PC-9 (cell line): ENCODE measurements at regions not wholly inside any gene's neighbourhood (a gene's known extent, or its start where the extent isn't known, plus 50 kb on each side); places are given as distances from the start of the nearest gene placed in this dataset.

Source experiments
- BruUV-seq: library from RNA; stranded (reverse); fragments of 400-500 nt; replicated peaks from 2 replicates; lab custom pipeline; 2021; lab: Mats Ljungman, UMichigan
- CTCF ChIA-PET: fragments of 300-600 bp; sonication (Branson Sonifier 250); formaldehyde crosslinking; loops from one replicate; lab custom pipeline; 2022; ENCODE audit warnings: antibody characterized with exemption; lab: Charles Lee
- POLR2A ChIA-PET: fragments of 300-600 bp; sonication (Branson Sonifier 250); formaldehyde crosslinking; loops from one replicate; lab custom pipeline; 2022; ENCODE audit warnings: antibody characterized with exemption; ENCODE audit not compliant: unreplicated experiment; lab: Charles Lee
- DNase-seq, 2 experiments: peaks; one replicate each; pipeline versions ENCODE4 v3.0.0 to v3.0.0-alpha.2; 2015 to 2022; ENCODE audit warnings: mixed read lengths in 1 of 2
- H2AFZ ChIP-seq: fragments of 200-600 bp; sonication (generic); 2 replicates; pipeline ENCODE4 v1.8.1; 2017; ENCODE audit warnings: antibody characterized with exemption
- H3F3A ChIP-seq: fragments of 200-600 bp; sonication (generic); 2 replicates; pipeline ENCODE4 v1.8.1; 2017; ENCODE audit warnings: antibody characterized with exemption, mild to moderate bottlenecking, low read depth; ENCODE audit not compliant: insufficient read depth
- H3K27ac ChIP-seq: fragments of 200-600 bp; sonication (generic); 2 replicates; pipeline ENCODE4 v1.6.1; 2016; ENCODE audit warnings: mixed run types
- H3K27me3 ChIP-seq: fragments of 200-600 bp; sonication (generic); 2 replicates; pipeline ENCODE4 v1.6.1; 2016; ENCODE audit warnings: low read depth, mixed run types; ENCODE audit not compliant: insufficient read depth
- H3K36me3 ChIP-seq: fragments of 200-600 bp; sonication (generic); 2 replicates; pipeline ENCODE4 v1.6.1; 2016; ENCODE audit warnings: low read depth, mixed run types
- H3K4me1 ChIP-seq: fragments of 200-600 bp; sonication (generic); replicated peaks from 2 replicates; pipeline ENCODE4 v1.6.1; 2016; ENCODE audit warnings: mixed run types; ENCODE audit not compliant: insufficient read depth
- H3K4me2 ChIP-seq: fragments of 200-600 bp; sonication (generic); 2 replicates; pipeline ENCODE4 v1.6.1; 2017; ENCODE audit warnings: mixed run types
- H3K4me3 ChIP-seq: fragments of 200-600 bp; sonication (generic); 2 replicates; pipeline ENCODE4 v1.6.1; 2016; ENCODE audit warnings: mixed run types
- H3K79me2 ChIP-seq: fragments of 200-600 bp; sonication (generic); 2 replicates; pipeline ENCODE4 v1.6.1; 2017; ENCODE audit warnings: low read depth, mixed run types
- H3K9me2 ChIP-seq: fragments of 200-600 bp; sonication (generic); 2 replicates; pipeline ENCODE4 v1.8.1; 2017; ENCODE audit warnings: mild to moderate bottlenecking; ENCODE audit not compliant: insufficient read depth
- H3K9me3 ChIP-seq: fragments of 200-600 bp; sonication (generic); 2 replicates; pipeline ENCODE4 v1.8.1; 2016; ENCODE audit warnings: low read depth; ENCODE audit not compliant: insufficient read depth
- H4K20me1 ChIP-seq: fragments of 200-600 bp; sonication (generic); 2 replicates; pipeline ENCODE4 v1.8.1; 2017; ENCODE audit not compliant: insufficient read depth
- CTCF ChIP-seq: fragments of 200-600 bp; sonication (generic); conservative IDR thresholded peaks from 2 replicates; pipeline ENCODE4 v1.6.1; 2017; ENCODE audit warnings: mixed run types, antibody characterized with exemption, mild to moderate bottlenecking, moderate library complexity
- EZH2 ChIP-seq: fragments of 200-600 bp; sonication (generic); IDR thresholded peaks from 2 replicates; pipeline ENCODE4 v1.8.0; 2017; ENCODE audit warnings: antibody characterized with exemption, low read depth
- intact Hi-C: fragments of 100-400 bp; cut with micrococcal nuclease; formaldehyde crosslinking; loops from one replicate; pipeline ENCODE4 v1.10.0; 2022; ENCODE audit not compliant: unreplicated experiment

GRCh38 chr12:87849074-87849473 is 180.1 kb downstream of the C12orf50 start:
- Histone ChIP-seq H3K9me2 (no peaks in the 10 kb centered on the region), H3K36me3 (no peaks in the 10 kb centered on the region), H4K20me1 (no peaks in the 10 kb centered on the region), H3K27me3 (no peaks in the 10 kb centered on the region), H3K9me3 (no peaks in the 10 kb centered on the region), H3K4me2 (no peak overlapping the region), H2AFZ (no peak overlapping the region), H3K4me3 (no peak overlapping the region), H3K27ac (no peak overlapping the region), H3K4me1 (no peaks in the 10 kb centered on the region), H3K79me2 (no peaks in the 10 kb centered on the region), H3F3A (no peaks in the 10 kb centered on the region)
- POLR2A ChIA-PET: interaction anchor here (0.7 kb wide), 1 partner anchor 1145 kb away, joined by 13 read pairs; no protein-coding TSS in a partner anchor
- no peak for TF ChIP-seq CTCF
- TF ChIP-seq EZH2: no peak
- no peak for DNase-seq
- BruUV-seq: no TSS peak
- intact Hi-C loops: loop anchor here (2.0 to 10.0 kb wide), 4 partner anchors 180 to 1924 kb away; no protein-coding TSS in a partner anchor
- CTCF ChIA-PET: no interaction called here

DNA sequence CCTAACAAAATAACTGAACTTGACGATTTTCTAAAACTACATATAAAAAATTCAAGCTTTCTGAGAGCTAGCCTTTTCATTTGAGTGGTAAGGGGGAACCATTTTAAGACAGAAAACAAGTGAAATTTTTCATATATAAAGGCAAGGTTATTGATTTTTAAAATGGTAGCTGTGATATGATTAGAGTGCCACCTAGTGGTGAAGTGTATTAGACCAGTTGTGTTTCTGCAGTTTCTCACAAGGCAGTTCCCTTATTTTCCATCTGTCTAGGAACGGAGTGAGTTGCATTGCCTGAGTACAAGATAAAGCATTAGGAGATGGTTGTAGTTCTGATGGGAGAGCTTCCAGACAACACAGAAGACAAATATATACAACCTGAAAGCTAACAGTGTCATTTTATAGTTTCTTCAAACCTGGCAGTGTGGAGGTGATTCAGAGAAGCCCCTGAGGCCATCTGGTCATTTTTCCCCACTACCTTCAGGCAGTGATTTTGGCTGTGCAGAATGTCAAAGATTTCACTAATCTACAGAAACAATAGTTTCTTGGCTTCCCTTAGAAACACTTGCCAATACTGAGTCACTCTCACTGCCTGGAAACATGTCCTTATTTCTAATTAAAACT is 180.8 kb downstream of the C12orf50 start:
- DNase-seq: peak in 1 of 2 experiments; percentile 2
- no peak overlapping the region for H3K4me3 ChIP-seq
- CTCF ChIA-PET: no interaction called here
- no peaks in the 10 kb centered on the region for H3K9me3 ChIP-seq
- TF ChIP-seq EZH2 (no peak), CTCF (peak; percentile 93)
- no peaks in the 10 kb centered on the region for H3K79me2 ChIP-seq
- H3K4me1 ChIP-seq: no peaks in the 10 kb centered on the region
- no peaks in the 10 kb centered on the region for H3F3A ChIP-seq
- H3K9me2 ChIP-seq: no peaks in the 10 kb centered on the region
- no peak overlapping the region for H3K4me2 ChIP-seq
- intact Hi-C loops: loop anchor here (2.0 to 10.0 kb wide), 4 partner anchors 180 to 1924 kb away; no protein-coding TSS in a partner anchor
- H3K27ac ChIP-seq: no peak overlapping the region
- BruUV-seq: no TSS peak
- H3K36me3 ChIP-seq: no peaks in the 10 kb centered on the region
- no peaks in the 10 kb centered on the region for H4K20me1 ChIP-seq
- H2AFZ ChIP-seq: no peak overlapping the region
- H3K27me3 ChIP-seq: no peaks in the 10 kb centered on the region
- POLR2A ChIA-PET: no interaction called here

DNA sequence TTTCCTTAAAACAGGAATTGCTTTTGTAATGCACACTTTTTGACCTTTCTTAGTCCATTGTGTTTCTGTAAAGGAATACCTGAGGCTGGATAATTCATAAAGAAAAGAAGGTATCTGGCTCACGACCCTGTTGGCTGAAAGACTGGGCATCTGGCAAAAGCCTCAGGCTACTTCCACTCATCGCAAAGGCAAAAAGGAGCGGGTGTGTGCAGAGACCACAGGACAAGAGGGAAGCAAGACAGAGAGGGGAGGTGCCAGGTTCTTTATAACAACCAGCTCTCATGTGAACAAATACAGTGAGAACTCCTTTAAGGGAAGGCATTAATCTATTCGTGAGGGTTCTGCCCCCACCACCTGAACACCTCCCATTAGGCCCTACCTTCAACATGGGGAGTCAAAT is 182.1 kb downstream of the C12orf50 start:
- H3K4me3 ChIP-seq: no peak overlapping the region
- no peaks in the 10 kb centered on the region for H3K4me1 ChIP-seq
- H3F3A ChIP-seq: no peaks in the 10 kb centered on the region
- no peaks in the 10 kb centered on the region for H3K9me3 ChIP-seq
- no peaks in the 10 kb centered on the region for H3K79me2 ChIP-seq
- H2AFZ ChIP-seq: no peak overlapping the region
- H3K27me3 ChIP-seq: no peaks in the 10 kb centered on the region
- no peak for DNase-seq
- no peak overlapping the region for H3K27ac ChIP-seq
- H3K4me2 ChIP-seq: no peak overlapping the region
- H3K9me2 ChIP-seq: no peaks in the 10 kb centered on the region
- BruUV-seq: no TSS peak
- no peaks in the 10 kb centered on the region for H3K36me3 ChIP-seq
- H4K20me1 ChIP-seq: no peaks in the 10 kb centered on the region
- intact Hi-C loops: loop anchor here (10.0 kb wide), 3 partner anchors 502 to 1922 kb away; no protein-coding TSS in a partner anchor
- ChIA-PET CTCF (interaction anchor here (0.6 kb wide), 1 partner anchor 238 kb away, joined by 5 read pairs; no protein-coding TSS in a partner anchor), POLR2A (no interaction called here)
- TF ChIP-seq EZH2 (no peak), CTCF (no peak)
